Tibial nerve (tissue), 4 donors: ENCODE measurements at regions not wholly inside any gene's neighbourhood (a gene's known extent, or its start where the extent isn't known, plus 50 kb on each side); places are given as distances from the start of the nearest gene placed in this dataset.

Source experiments
- CTCF ChIP-seq, 5 experiments: fragments of 200-600 bp in 3 of 5; fragments of 450-650 bp in 2 of 5; sonication (generic) in 3 of 5; IDR thresholded peaks; one replicate each; pipeline ENCODE4 v1.5.1; 2016 to 2019; ENCODE audit warnings: antibody characterized with exemption in 5 of 5, mild to moderate bottlenecking in 3 of 5, moderate library complexity in 2 of 5
- EP300 ChIP-seq, 2 donors: sonication (generic); formaldehyde crosslinking; IDR thresholded peaks; one replicate each; pipeline ENCODE4 v1.6.1; 2017; ENCODE audit warnings: antibody characterized with exemption in 2 of 2, mild to moderate bottlenecking in 1 of 2
- POLR2A ChIP-seq, 2 donors: fragments of 450-650 bp; IDR thresholded peaks; one replicate each; pipeline ENCODE4 v1.6.1; 2017; ENCODE audit warnings: antibody characterized with exemption in 2 of 2, mild to moderate bottlenecking in 2 of 2, moderate library complexity in 2 of 2

- no peak for TF ChIP-seq CTCF (IDR thresholded peaks at IDR 0.05)
- no peak for TF ChIP-seq POLR2A (IDR thresholded peaks at IDR 0.05)
- TF ChIP-seq EP300 (IDR thresholded peaks at IDR 0.05) = no peak
These were observed 829.2 kb upstream of the ACVR2A start for GRCh38 chr2:147015591-147015990.
